Keratinocyte (primary cell): ENCODE measurements at regions not wholly inside any gene's neighbourhood (a gene's known extent, or its start where the extent isn't known, plus 50 kb on each side); places are given as distances from the start of the nearest gene placed in this dataset.

Experiments
- EZH2 ChIP-seq: IDR thresholded peaks from one replicate; pipeline ENCODE4 v1.6.1; 2012; ENCODE audit warnings: inconsistent platforms, mild to moderate bottlenecking, low read length, moderate library complexity
- TF ChIP-seq, protein P1 (sequence below), 3 experiments: IDR thresholded peaks in 1 of 3; conservative IDR thresholded peaks in 1 of 3; optimal IDR thresholded peaks in 1 of 3; 2 replicates in 2 of 3; 3 replicates in 1 of 3; pipeline versions ENCODE3 to v1.5.1; 2011; ENCODE audit warnings: low read length in 3 of 3, mild to moderate bottlenecking in 3 of 3, moderate library complexity in 2 of 3, control low read depth in 1 of 3, inconsistent platforms in 1 of 3; ENCODE audit not compliant: insufficient read depth in 2 of 3; ENCODE audit errors: extremely low read depth in 1 of 3

- no peak for TF ChIP-seq EZH2
- TF ChIP-seq, protein P1, sequence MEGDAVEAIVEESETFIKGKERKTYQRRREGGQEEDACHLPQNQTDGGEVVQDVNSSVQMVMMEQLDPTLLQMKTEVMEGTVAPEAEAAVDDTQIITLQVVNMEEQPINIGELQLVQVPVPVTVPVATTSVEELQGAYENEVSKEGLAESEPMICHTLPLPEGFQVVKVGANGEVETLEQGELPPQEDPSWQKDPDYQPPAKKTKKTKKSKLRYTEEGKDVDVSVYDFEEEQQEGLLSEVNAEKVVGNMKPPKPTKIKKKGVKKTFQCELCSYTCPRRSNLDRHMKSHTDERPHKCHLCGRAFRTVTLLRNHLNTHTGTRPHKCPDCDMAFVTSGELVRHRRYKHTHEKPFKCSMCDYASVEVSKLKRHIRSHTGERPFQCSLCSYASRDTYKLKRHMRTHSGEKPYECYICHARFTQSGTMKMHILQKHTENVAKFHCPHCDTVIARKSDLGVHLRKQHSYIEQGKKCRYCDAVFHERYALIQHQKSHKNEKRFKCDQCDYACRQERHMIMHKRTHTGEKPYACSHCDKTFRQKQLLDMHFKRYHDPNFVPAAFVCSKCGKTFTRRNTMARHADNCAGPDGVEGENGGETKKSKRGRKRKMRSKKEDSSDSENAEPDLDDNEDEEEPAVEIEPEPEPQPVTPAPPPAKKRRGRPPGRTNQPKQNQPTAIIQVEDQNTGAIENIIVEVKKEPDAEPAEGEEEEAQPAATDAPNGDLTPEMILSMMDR (optimal IDR thresholded peaks at IDR 0.05 in 1 of 3, IDR thresholded peaks at IDR 0.05 in 1 of 3, conservative IDR thresholded peaks at IDR 0.05 in 1 of 3; ENCODE audit: extremely low read depth in 1 of 3, insufficient read depth in 2 of 3, low read length in 3 of 3) = no peak
Measured at GRCh38 chr2:157184161-157184895, 73.2 kb upstream of the GALNT5 start.
